Suprapubic skin (tissue), 3 donors: ENCODE measurements at regions not wholly inside any gene's neighbourhood (a gene's known extent, or its start where the extent isn't known, plus 50 kb on each side); places are given as distances from the start of the nearest gene placed in this dataset.

ENCODE experiments used
- CTCF ChIP-seq, 2 donors: fragments of 200-600 bp in 1 of 2; fragments of 450-650 bp in 1 of 2; sonication (generic) in 1 of 2; IDR thresholded peaks; one replicate each; pipeline ENCODE4 v1.5.1; 2016 to 2019; ENCODE audit warnings: antibody characterized with exemption in 2 of 2, mild to moderate bottlenecking in 1 of 2, moderate library complexity in 1 of 2
- POLR2AphosphoS5 ChIP-seq, 3 donors: sonication (generic); formaldehyde crosslinking; IDR thresholded peaks; one replicate each; pipeline ENCODE4 v1.6.1; 2017; ENCODE audit warnings: antibody characterized with exemption in 3 of 3

DNA sequence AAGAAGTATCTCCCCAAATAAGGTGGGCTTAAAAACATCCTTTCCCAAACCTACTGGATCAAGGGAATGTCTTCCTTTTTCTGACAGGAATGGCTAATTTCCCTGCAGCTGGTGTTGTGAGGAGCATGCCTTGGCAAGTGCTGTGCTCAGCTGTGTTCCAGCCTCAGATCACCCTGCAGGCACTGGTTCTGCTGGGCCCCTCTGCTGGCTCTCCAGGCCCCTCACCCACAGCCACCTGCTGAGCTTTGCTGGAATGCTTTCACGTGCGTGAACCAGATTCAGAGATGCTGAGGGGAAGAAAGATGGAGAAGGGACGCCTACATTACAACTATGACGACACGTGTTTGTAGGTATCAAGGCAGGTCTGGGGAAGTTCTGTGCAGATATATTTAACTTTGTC, 71.3 kb upstream of the FOXC1 start:
- TF ChIP-seq CTCF (IDR thresholded peaks at IDR 0.05) (no peak), POLR2AphosphoS5 (IDR thresholded peaks at IDR 0.05) (no peak)
